ENCODE measurements at regions not wholly inside any gene's neighbourhood (a gene's known extent, or its start where the extent isn't known, plus 50 kb on each side); places are given as distances from the start of the nearest gene placed in this dataset.

DNA sequence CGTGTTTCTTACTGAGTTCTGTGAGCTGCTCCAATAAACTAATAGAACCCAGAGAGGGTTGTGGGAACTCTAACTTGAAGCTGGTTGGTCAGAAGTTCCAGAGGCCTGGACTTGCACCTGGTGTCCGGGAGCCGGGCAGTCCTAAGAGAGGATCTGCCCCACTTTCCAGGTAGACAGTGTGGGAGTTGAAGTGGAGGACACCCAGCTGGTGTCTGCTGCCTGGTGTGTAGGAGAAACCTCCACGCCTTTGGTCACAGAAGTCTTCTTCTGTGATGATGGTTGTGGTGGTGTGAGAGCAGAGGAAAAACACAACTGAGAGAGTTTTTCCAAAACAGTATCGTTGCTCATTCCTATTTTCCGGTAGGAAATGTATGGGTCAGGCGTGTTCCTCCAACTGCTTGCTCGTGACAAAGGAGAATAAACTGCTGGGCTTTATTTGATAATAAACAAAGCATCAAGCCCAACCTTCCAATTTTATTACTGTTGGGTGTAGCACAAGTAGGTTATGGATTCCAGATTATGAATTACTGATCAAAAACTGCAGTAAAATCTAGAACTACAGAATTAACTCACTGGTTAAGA, 137.0 kb downstream of the KLF13 start:
- ATAC-seq: no peak
- in situ Hi-C loops (cut with MboI): no loop called here
- H3K4me3 ChIP-seq: no peak overlapping the region
- no peak for FAIRE-seq
- H3K27me3 ChIP-seq (replicated peaks in 1 of 2; ENCODE audit: control insufficient read depth in 2 of 2, insufficient read depth in 2 of 2, low read length in 1 of 2): no peaks in the 10 kb centered on the region
- intact Hi-C loops (cut with micrococcal nuclease; ENCODE audit: unreplicated experiment): loop anchor here (1.0 kb wide), 1 partner anchor 12 kb away; no protein-coding TSS in a partner anchor
- BruUV-seq (replicated peaks): no TSS peak
- no peaks in the 10 kb centered on the region for H3K9me3 ChIP-seq (replicated peaks; ENCODE audit: control insufficient read depth, insufficient read depth, low read length)
- ChIA-PET RAD21 (ENCODE audit: unreplicated experiment) (interaction anchor here (1.2 to 1.3 kb wide), 2 partner anchors 10 to 29 kb away, joined by 3 read pairs; no protein-coding TSS in a partner anchor), SMC1A (ENCODE audit: uncharacterized antibody, unreplicated experiment) (interaction anchor here (0.6 to 2.1 kb wide), 4 partner anchors 9 to 263 kb away, joined by 3 to 6 read pairs (median 4); no protein-coding TSS in a partner anchor), POLR2A (no interaction called here), CTCF (interaction anchor here (0.7 to 1.0 kb wide), 3 partner anchors 9 to 164 kb away, joined by 3 read pairs; no protein-coding TSS in a partner anchor)
- no peaks in the 10 kb centered on the region for H4K20me1 ChIP-seq (ENCODE audit: control insufficient read depth, insufficient read depth)
- no peak overlapping the region for H3K27ac ChIP-seq (ENCODE audit: control insufficient read depth, insufficient read depth)
- no peak overlapping the region for H3K9ac ChIP-seq (ENCODE audit: control insufficient read depth, insufficient read depth, low read length)
- no peak overlapping the region for H3K4me2 ChIP-seq (ENCODE audit: control insufficient read depth, insufficient read depth)
- H3K36me3 ChIP-seq (ENCODE audit: control insufficient read depth in 2 of 2, insufficient read depth in 2 of 2, low read length in 1 of 2): no peaks in the 10 kb centered on the region
- H3K79me2 ChIP-seq (ENCODE audit: control insufficient read depth, insufficient read depth, low read length): no peaks in the 10 kb centered on the region
- peaks cover 16% of the 10 kb centered on the region for H3K4me1 ChIP-seq (ENCODE audit: control insufficient read depth, insufficient read depth, low read length)
- no peak for DNase-seq (ENCODE audit: low read depth, low spot score)
- 56% methylated on average over 8 of the region's 8 CpGs for WGBS (ENCODE audit: insufficient coverage, insufficient replicate concordance, low lambda C conversion rate, missing lambda C conversion rate)
- H2AFZ ChIP-seq (ENCODE audit: control insufficient read depth, low read depth, low read length): no peak overlapping the region
- TF ChIP-seq MYC (IDR thresholded peaks at IDR 0.05; ENCODE audit: insufficient read depth, insufficient read length, insufficient replicate concordance, low read length, severe bottlenecking) (no peak), SMC3 (IDR thresholded peaks at IDR 0.05; ENCODE audit: borderline replicate concordance, low read length) (no peak), ZNF274 (IDR thresholded peaks at IDR 0.05; ENCODE audit: insufficient read depth, insufficient read length) (no peak), BACH1 (IDR thresholded peaks at IDR 0.05; ENCODE audit: borderline replicate concordance) (no peak), RB1 (IDR thresholded peaks at IDR 0.05; ENCODE audit: borderline replicate concordance) (no peak), ATF7 (IDR thresholded peaks at IDR 0.05; ENCODE audit: low read depth) (no peak), EED (IDR thresholded peaks at IDR 0.05; ENCODE audit: low read depth) (no peak), BRCA1 (IDR thresholded peaks at IDR 0.05; ENCODE audit: low read depth, low read length) (no peak)
- TF ChIP-seq, protein P1, sequence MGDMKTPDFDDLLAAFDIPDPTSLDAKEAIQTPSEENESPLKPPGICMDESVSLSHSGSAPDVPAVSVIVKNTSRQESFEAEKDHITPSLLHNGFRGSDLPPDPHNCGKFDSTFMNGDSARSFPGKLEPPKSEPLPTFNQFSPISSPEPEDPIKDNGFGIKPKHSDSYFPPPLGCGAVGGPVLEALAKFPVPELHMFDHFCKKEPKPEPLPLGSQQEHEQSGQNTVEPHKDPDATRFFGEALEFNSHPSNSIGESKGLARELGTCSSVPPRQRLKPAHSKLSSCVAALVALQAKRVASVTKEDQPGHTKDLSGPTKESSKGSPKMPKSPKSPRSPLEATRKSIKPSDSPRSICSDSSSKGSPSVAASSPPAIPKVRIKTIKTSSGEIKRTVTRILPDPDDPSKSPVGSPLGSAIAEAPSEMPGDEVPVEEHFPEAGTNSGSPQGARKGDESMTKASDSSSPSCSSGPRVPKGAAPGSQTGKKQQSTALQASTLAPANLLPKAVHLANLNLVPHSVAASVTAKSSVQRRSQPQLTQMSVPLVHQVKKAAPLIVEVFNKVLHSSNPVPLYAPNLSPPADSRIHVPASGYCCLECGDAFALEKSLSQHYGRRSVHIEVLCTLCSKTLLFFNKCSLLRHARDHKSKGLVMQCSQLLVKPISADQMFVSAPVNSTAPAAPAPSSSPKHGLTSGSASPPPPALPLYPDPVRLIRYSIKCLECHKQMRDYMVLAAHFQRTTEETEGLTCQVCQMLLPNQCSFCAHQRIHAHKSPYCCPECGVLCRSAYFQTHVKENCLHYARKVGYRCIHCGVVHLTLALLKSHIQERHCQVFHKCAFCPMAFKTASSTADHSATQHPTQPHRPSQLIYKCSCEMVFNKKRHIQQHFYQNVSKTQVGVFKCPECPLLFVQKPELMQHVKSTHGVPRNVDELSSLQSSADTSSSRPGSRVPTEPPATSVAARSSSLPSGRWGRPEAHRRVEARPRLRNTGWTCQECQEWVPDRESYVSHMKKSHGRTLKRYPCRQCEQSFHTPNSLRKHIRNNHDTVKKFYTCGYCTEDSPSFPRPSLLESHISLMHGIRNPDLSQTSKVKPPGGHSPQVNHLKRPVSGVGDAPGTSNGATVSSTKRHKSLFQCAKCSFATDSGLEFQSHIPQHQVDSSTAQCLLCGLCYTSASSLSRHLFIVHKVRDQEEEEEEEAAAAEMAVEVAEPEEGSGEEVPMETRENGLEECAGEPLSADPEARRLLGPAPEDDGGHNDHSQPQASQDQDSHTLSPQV (IDR thresholded peaks at IDR 0.05): no peak
- TF ChIP-seq, protein P2, sequence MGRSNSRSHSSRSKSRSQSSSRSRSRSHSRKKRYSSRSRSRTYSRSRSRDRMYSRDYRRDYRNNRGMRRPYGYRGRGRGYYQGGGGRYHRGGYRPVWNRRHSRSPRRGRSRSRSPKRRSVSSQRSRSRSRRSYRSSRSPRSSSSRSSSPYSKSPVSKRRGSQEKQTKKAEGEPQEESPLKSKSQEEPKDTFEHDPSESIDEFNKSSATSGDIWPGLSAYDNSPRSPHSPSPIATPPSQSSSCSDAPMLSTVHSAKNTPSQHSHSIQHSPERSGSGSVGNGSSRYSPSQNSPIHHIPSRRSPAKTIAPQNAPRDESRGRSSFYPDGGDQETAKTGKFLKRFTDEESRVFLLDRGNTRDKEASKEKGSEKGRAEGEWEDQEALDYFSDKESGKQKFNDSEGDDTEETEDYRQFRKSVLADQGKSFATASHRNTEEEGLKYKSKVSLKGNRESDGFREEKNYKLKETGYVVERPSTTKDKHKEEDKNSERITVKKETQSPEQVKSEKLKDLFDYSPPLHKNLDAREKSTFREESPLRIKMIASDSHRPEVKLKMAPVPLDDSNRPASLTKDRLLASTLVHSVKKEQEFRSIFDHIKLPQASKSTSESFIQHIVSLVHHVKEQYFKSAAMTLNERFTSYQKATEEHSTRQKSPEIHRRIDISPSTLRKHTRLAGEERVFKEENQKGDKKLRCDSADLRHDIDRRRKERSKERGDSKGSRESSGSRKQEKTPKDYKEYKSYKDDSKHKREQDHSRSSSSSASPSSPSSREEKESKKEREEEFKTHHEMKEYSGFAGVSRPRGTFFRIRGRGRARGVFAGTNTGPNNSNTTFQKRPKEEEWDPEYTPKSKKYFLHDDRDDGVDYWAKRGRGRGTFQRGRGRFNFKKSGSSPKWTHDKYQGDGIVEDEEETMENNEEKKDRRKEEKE (IDR thresholded peaks at IDR 0.05): no peak
- TF ChIP-seq, protein P3, sequence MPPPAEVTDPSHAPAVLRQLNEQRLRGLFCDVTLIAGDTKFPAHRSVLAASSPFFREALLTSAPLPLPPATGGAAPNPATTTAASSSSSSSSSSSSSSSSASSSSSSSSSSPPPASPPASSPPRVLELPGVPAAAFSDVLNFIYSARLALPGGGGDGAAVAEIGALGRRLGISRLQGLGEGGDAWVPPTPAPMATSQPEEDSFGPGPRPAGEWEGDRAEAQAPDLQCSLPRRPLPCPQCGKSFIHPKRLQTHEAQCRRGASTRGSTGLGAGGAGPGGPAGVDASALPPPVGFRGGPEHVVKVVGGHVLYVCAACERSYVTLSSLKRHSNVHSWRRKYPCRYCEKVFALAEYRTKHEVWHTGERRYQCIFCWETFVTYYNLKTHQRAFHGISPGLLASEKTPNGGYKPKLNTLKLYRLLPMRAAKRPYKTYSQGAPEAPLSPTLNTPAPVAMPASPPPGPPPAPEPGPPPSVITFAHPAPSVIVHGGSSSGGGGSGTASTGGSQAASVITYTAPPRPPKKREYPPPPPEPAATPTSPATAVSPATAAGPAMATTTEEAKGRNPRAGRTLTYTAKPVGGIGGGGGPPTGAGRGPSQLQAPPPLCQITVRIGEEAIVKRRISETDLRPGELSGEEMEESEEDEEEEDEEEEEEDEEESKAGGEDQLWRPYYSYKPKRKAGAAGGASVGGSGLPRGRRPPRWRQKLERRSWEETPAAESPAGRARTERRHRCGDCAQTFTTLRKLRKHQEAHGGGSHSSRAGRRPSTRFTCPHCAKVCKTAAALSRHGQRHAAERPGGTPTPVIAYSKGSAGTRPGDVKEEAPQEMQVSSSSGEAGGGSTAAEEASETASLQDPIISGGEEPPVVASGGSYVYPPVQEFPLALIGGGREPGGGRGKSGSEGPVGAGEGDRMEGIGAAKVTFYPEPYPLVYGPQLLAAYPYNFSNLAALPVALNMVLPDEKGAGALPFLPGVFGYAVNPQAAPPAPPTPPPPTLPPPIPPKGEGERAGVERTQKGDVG (CRISPR knock-in tag; IDR thresholded peaks at IDR 0.05): no peak
- TF ChIP-seq, protein P4, sequence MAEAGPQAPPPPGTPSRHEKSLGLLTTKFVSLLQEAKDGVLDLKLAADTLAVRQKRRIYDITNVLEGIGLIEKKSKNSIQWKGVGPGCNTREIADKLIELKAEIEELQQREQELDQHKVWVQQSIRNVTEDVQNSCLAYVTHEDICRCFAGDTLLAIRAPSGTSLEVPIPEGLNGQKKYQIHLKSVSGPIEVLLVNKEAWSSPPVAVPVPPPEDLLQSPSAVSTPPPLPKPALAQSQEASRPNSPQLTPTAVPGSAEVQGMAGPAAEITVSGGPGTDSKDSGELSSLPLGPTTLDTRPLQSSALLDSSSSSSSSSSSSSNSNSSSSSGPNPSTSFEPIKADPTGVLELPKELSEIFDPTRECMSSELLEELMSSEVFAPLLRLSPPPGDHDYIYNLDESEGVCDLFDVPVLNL (IDR thresholded peaks at IDR 0.05; ENCODE audit: low read depth, low read length): no peak

All from GM12878 (cell line).